ENCODE measurements at regions not wholly inside any gene's neighbourhood (a gene's known extent, or its start where the extent isn't known, plus 50 kb on each side); places are given as distances from the start of the nearest gene placed in this dataset.

- DNase-seq, result no peak
- no peaks in the 10 kb centered on the region for H3K27me3 ChIP-seq
- TF ChIP-seq CTCF (IDR thresholded peaks at IDR 0.05) (no peak), POLR2A (IDR thresholded peaks at IDR 0.05) (no peak)
- H3K4me3 ChIP-seq, result no peak overlapping the region
- H3K9me3 ChIP-seq, result no peaks in the 10 kb centered on the region
- no peak overlapping the region for H3K27ac ChIP-seq
- H3K36me3 ChIP-seq, result no peaks in the 10 kb centered on the region
- no peaks in the 10 kb centered on the region for H3K4me1 ChIP-seq
Measured at GRCh38 chr4:30386266-30386895, 333.8 kb upstream of the PCDH7 start.

- H3K27me3 ChIP-seq, result no peaks in the 10 kb centered on the region
- H3K4me3 ChIP-seq, result no peak overlapping the region
- no peaks in the 10 kb centered on the region for H3K9me3 ChIP-seq
- H3K27ac ChIP-seq, result no peak overlapping the region
- TF ChIP-seq POLR2A (IDR thresholded peaks at IDR 0.05) (no peak), CTCF (IDR thresholded peaks at IDR 0.05) (no peak)
- no peaks in the 10 kb centered on the region for H3K36me3 ChIP-seq
- H3K4me1 ChIP-seq, result no peaks in the 10 kb centered on the region
- DNase-seq, result no peak
Measured at GRCh38 chr4:30395902-30396301, 324.3 kb upstream of the PCDH7 start.

- H3K27ac ChIP-seq, result no peak overlapping the region
- no peak for TF ChIP-seq POLR2A (IDR thresholded peaks at IDR 0.05)
- TF ChIP-seq CTCF (IDR thresholded peaks at IDR 0.05), result no peak
- no peaks in the 10 kb centered on the region for H3K9me3 ChIP-seq
- no peak overlapping the region for H3K4me3 ChIP-seq
- no peaks in the 10 kb centered on the region for H3K27me3 ChIP-seq
- no peaks in the 10 kb centered on the region for H3K4me1 ChIP-seq
- H3K36me3 ChIP-seq, result no peaks in the 10 kb centered on the region
- no peak for DNase-seq
Measured at GRCh38 chr4:30396772-30397475, 323.2 kb upstream of the PCDH7 start.

GRCh38 chr4:30399476-30399875, 320.7 kb upstream of the PCDH7 start:
- no peak overlapping the region for H3K27ac ChIP-seq
- DNase-seq, result no peak
- H3K4me3 ChIP-seq, result no peak overlapping the region
- TF ChIP-seq POLR2A (IDR thresholded peaks at IDR 0.05) (no peak), CTCF (IDR thresholded peaks at IDR 0.05) (no peak)
- H3K36me3 ChIP-seq, result no peaks in the 10 kb centered on the region
- H3K9me3 ChIP-seq, result no peaks in the 10 kb centered on the region
- H3K4me1 ChIP-seq, result no peaks in the 10 kb centered on the region
- no peaks in the 10 kb centered on the region for H3K27me3 ChIP-seq

GRCh38 chr4:30402276-30402675, 317.9 kb upstream of the PCDH7 start:
- no peaks in the 10 kb centered on the region for H3K36me3 ChIP-seq
- H3K4me3 ChIP-seq, result no peak overlapping the region
- no peaks in the 10 kb centered on the region for H3K9me3 ChIP-seq
- no peak for TF ChIP-seq POLR2A (IDR thresholded peaks at IDR 0.05)
- H3K27ac ChIP-seq, result no peak overlapping the region
- no peaks in the 10 kb centered on the region for H3K4me1 ChIP-seq
- no peaks in the 10 kb centered on the region for H3K27me3 ChIP-seq
- no peak for DNase-seq

GRCh38 chr4:30413915-30414314, 306.3 kb upstream of the PCDH7 start:
- Histone ChIP-seq H3K27me3 (no peaks in the 10 kb centered on the region), H3K9me3 (peaks cover 0 to 8% (median 0%) of the 10 kb centered on the region in 4 donors), H3K27ac (no peak overlapping the region), H3K36me3 (no peaks in the 10 kb centered on the region), H3K4me1 (no peaks in the 10 kb centered on the region), H3K4me3 (no peak overlapping the region)
- no peak for DNase-seq
- no peak for TF ChIP-seq CTCF (IDR thresholded peaks at IDR 0.05)
- no peak for TF ChIP-seq POLR2A (IDR thresholded peaks at IDR 0.05)
